Esophagus muscularis mucosa (tissue), 4 donors: ENCODE measurements at regions not wholly inside any gene's neighbourhood (a gene's known extent, or its start where the extent isn't known, plus 50 kb on each side); places are given as distances from the start of the nearest gene placed in this dataset.

Source experiments
- CTCF ChIP-seq, 3 experiments: fragments of 200-600 bp in 2 of 3; fragments of 450-650 bp in 1 of 3; sonication (generic) in 2 of 3; IDR thresholded peaks; one replicate each; pipeline ENCODE4 v1.5.1; 2017 to 2019; ENCODE audit warnings: antibody characterized with exemption in 3 of 3, mild to moderate bottlenecking in 2 of 3, moderate library complexity in 1 of 3
- EP300 ChIP-seq: sonication (generic); formaldehyde crosslinking; IDR thresholded peaks from one replicate; pipeline ENCODE4 v1.6.1; 2017; ENCODE audit warnings: antibody characterized with exemption
- POLR2A ChIP-seq: fragments of 450-650 bp; IDR thresholded peaks from one replicate; pipeline ENCODE4 v1.6.1; 2017; ENCODE audit warnings: antibody characterized with exemption, moderate library complexity, mild to moderate bottlenecking, low read depth

- TF ChIP-seq CTCF (IDR thresholded peaks at IDR 0.05) (no peak), POLR2A (no peak), EP300 (no peak)
Measured at GRCh38 chr2:157176602-157177001, 80.9 kb upstream of the GALNT5 start.
